Loucy (cell line): ENCODE measurements at regions not wholly inside any gene's neighbourhood (a gene's known extent, or its start where the extent isn't known, plus 50 kb on each side); places are given as distances from the start of the nearest gene placed in this dataset.
"Not testable (repeated sequence)": the region's sequence is repeated elsewhere in the genome, so short reads cannot be mapped to it uniquely, and the experiment has no call there.

Source experiments
- CTCF ChIP-seq: fragments of 200-600 bp; sonication (generic); conservative IDR thresholded peaks from 2 replicates; pipeline ENCODE4 v1.5.1; 2014; ENCODE audit warnings: mild to moderate bottlenecking, antibody characterized with exemption, low read length
- EZH2phosphoT487 ChIP-seq: fragments of 200-600 bp; IDR thresholded peaks from 2 replicates; pipeline ENCODE4 v1.6.1; 2018; ENCODE audit warnings: antibody characterized with exemption, mild to moderate bottlenecking, moderate library complexity, borderline replicate concordance

GRCh38 chr3:139116631-139117030, 71.9 kb upstream of the PRR23C start:
- not testable (repeated sequence) for TF ChIP-seq CTCF, EZH2phosphoT487
